ENCODE measurements at regions not wholly inside any gene's neighbourhood (a gene's known extent, or its start where the extent isn't known, plus 50 kb on each side); places are given as distances from the start of the nearest gene placed in this dataset.
"Not testable (repeated sequence)": the region's sequence is repeated elsewhere in the genome, so short reads cannot be mapped to it uniquely, and the experiment has no call there.

DNA sequence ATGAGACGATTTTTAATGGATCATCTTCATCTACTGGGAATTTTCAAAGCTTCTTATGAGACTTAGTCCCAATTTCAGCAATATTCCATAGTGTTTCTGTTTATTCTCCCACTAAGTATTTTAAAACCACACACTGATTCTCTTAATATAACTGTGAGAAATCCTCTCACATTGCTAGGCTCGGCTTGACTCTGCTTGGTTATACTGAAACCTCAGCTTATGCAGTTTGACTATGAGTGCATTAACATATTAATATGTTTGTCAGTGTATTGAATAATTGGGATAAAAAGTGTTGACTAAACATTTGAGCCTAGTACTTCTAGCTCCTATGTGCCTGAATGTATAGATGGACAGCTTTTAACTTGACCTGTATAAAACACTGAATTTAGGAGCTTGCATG, 298.5 kb upstream of the IZUMO3 start:
- Histone ChIP-seq H3K27me3 (ENCODE audit: control insufficient read depth, insufficient read depth, low read length) (no peaks in the 10 kb centered on the region), H3K9ac (ENCODE audit: low read length) (no peak overlapping the region), H3K4me1 (ENCODE audit: control insufficient read depth, low read depth, low read length) (no peaks in the 10 kb centered on the region), H3K9me3 (ENCODE audit: control insufficient read depth, low read depth, low read length) (no peaks in the 10 kb centered on the region), H3K36me3 (ENCODE audit: control insufficient read depth, low read depth, low read length) (no peaks in the 10 kb centered on the region), H3K4me3 (ENCODE audit: low read length) (no peak overlapping the region), H3K27ac (ENCODE audit: low read length) (no peak overlapping the region)

DNA sequence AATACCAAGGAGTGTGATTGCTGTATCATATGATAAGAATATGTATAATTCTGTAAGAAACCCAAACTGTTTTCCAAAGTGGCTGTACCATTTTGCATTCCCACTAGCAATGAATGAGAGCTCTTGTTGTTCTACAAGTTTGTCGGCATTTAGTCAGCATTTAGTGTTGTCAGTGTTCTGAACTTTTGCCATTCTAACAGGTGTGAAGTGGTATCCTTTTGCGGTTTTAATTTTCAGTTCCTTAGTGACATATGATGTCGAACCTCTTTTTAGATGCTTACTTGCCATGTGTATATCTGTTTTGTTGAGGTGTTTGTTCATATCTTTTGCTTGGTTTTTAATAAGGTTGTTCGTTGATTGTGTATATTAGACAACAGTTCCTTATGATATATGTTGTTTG, 296.3 kb upstream of the IZUMO3 start:
- no peaks in the 10 kb centered on the region for H3K36me3 ChIP-seq (ENCODE audit: control insufficient read depth, low read depth, low read length)
- H3K9me3 ChIP-seq (ENCODE audit: control insufficient read depth, low read depth, low read length), result no peaks in the 10 kb centered on the region
- no peak overlapping the region for H3K27ac ChIP-seq (ENCODE audit: low read length)
- no peak overlapping the region for H3K4me3 ChIP-seq (ENCODE audit: low read length)
- H3K9ac ChIP-seq (ENCODE audit: low read length), result no peak overlapping the region
- H3K27me3 ChIP-seq (ENCODE audit: control insufficient read depth, insufficient read depth, low read length), result no peaks in the 10 kb centered on the region
- no peaks in the 10 kb centered on the region for H3K4me1 ChIP-seq (ENCODE audit: control insufficient read depth, low read depth, low read length)

DNA sequence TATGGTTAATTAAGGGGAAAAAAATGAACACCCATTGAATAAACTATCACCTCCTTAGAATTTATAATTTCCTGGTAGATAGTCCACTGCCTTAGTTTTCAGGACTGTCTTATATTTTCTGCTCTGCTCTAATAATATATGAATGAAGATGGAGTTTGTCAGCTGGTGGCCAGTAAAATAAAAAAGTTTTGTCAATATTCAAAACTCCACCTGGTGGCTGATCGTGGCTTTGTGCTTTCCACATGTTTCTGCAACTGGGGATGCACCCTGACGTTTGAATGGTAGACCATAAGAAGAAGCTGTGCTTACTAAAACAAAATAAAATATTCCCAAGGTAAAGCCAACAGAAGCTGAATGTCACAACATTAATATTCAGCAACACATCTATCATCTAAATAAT, 286.6 kb upstream of the IZUMO3 start:
- no peak overlapping the region for H3K9ac ChIP-seq (ENCODE audit: low read length)

DNA sequence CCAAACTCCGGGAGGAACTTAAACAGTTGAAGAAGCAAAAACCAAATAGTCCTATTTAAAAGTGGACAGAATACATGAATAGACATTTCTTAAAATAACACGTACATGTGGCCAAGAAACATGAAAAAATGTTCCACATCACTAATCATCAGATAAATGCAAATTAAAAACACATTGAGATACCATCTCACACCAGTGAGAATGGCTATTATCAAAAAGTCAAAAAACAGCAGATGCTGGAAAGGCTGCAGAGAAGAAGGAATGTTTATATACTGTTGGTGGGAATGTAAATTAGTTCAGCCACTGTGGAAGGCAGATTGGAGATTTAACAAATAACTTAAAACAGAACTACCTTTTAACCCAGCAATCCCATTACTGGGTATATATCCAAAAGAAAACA, 283.0 kb upstream of the IZUMO3 start:
- no peaks in the 10 kb centered on the region for H3K27me3 ChIP-seq (ENCODE audit: control insufficient read depth, insufficient read depth, low read length)
- no peak overlapping the region for H3K4me3 ChIP-seq (ENCODE audit: low read length)
- no peak overlapping the region for H3K27ac ChIP-seq (ENCODE audit: low read length)
- H3K9me3 ChIP-seq (ENCODE audit: control insufficient read depth, low read depth, low read length), result no peaks in the 10 kb centered on the region
- H3K4me1 ChIP-seq (ENCODE audit: control insufficient read depth, low read depth, low read length), result no peaks in the 10 kb centered on the region
- H3K36me3 ChIP-seq (ENCODE audit: control insufficient read depth, low read depth, low read length), result no peaks in the 10 kb centered on the region
- no peak overlapping the region for H3K9ac ChIP-seq (ENCODE audit: low read length)

More for the DNA sequence above, 286.6 kb upstream of the IZUMO3 start:
- Histone ChIP-seq H3K27me3 (ENCODE audit: control insufficient read depth, insufficient read depth, low read length) (no peaks in the 10 kb centered on the region), H3K4me1 (ENCODE audit: control insufficient read depth, low read depth, low read length) (peaks cover 3% of the 10 kb centered on the region), H3K9me3 (ENCODE audit: control insufficient read depth, low read depth, low read length) (no peaks in the 10 kb centered on the region), H3K27ac (ENCODE audit: low read length) (no peak overlapping the region), H3K36me3 (ENCODE audit: control insufficient read depth, low read depth, low read length) (no peaks in the 10 kb centered on the region), H3K4me3 (ENCODE audit: low read length) (no peak overlapping the region)

DNA sequence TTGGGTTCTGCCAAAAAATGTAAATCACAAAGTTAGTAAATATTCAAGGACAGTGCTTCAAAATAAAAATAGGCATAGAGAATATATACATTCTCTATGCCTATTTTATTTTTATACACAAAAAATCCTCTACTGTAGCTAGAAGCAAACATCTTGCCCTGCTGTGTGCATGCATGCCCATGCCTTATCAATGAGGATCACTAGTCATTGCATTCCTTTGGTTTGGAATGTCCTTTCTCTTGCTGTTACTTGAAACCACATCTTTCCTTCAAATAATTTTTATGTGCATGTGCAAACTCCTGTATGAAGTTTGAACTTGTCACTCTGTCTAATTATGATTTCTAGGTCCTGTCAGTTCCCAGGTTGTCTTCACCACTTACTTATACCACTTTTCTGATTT, 278.9 kb upstream of the IZUMO3 start:
- no peaks in the 10 kb centered on the region for H3K36me3 ChIP-seq (ENCODE audit: control insufficient read depth, low read depth, low read length)
- H3K4me3 ChIP-seq (ENCODE audit: low read length), result no peak overlapping the region
- H3K9me3 ChIP-seq (ENCODE audit: control insufficient read depth, low read depth, low read length), result no peaks in the 10 kb centered on the region

DNA sequence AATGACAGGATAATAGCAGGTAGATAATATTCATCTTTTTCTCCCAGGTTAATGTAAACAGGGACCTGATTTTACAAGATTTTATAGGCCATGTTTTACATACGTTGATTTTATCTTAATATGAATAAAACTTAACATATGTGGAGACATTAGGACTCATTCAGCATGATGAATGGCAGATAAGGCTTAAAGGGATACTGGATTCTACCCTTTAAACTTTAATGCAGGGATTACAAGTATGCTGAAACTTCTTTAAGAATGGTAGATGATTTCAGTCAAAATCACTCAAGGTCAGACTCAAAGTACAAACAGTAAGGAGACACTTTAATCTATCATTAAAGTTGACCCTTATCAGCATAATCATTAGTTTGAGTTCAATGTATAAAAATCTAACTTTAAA, 274.5 kb upstream of the IZUMO3 start:
- Histone ChIP-seq H3K9me3 (ENCODE audit: control insufficient read depth, low read depth, low read length) (no peaks in the 10 kb centered on the region), H3K36me3 (ENCODE audit: control insufficient read depth, low read depth, low read length) (no peaks in the 10 kb centered on the region), H3K27ac (ENCODE audit: low read length) (no peak overlapping the region), H3K9ac (ENCODE audit: low read length) (no peak overlapping the region), H3K4me1 (ENCODE audit: control insufficient read depth, low read depth, low read length) (no peaks in the 10 kb centered on the region), H3K4me3 (ENCODE audit: low read length) (no peak overlapping the region), H3K27me3 (ENCODE audit: control insufficient read depth, insufficient read depth, low read length) (no peaks in the 10 kb centered on the region)

More for the DNA sequence above, 278.9 kb upstream of the IZUMO3 start:
- Histone ChIP-seq H3K27ac (ENCODE audit: low read length) (no peak overlapping the region), H3K4me1 (ENCODE audit: control insufficient read depth, low read depth, low read length) (no peaks in the 10 kb centered on the region), H3K9ac (ENCODE audit: low read length) (no peak overlapping the region), H3K27me3 (ENCODE audit: control insufficient read depth, insufficient read depth, low read length) (no peaks in the 10 kb centered on the region)

DNA sequence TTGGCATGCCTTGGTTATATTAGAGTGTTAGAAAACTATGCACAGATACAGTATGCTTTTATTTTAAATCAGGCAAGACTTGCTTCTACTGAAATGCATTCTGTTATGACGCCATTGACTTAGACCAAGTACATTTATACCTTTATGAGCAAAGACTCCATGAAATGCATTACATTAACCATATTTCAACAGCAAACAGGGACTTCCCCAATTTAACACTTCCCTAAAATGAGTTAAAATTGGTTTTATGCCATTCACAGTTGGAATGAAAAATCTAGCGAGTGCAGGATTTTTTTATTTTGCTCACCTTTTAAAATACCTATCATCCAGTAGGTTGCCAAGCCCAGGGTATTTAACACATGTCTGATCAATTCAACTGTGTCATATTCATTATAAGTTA, 272.1 kb upstream of the IZUMO3 start:
- no peaks in the 10 kb centered on the region for H3K27me3 ChIP-seq (ENCODE audit: control insufficient read depth, insufficient read depth, low read length)
- H3K9ac ChIP-seq (ENCODE audit: low read length), result no peak overlapping the region
- no peaks in the 10 kb centered on the region for H3K36me3 ChIP-seq (ENCODE audit: control insufficient read depth, low read depth, low read length)
- no peaks in the 10 kb centered on the region for H3K4me1 ChIP-seq (ENCODE audit: control insufficient read depth, low read depth, low read length)
- no peak overlapping the region for H3K4me3 ChIP-seq (ENCODE audit: low read length)
- H3K27ac ChIP-seq (ENCODE audit: low read length), result no peak overlapping the region
- H3K9me3 ChIP-seq (ENCODE audit: control insufficient read depth, low read depth, low read length), result no peaks in the 10 kb centered on the region

DNA sequence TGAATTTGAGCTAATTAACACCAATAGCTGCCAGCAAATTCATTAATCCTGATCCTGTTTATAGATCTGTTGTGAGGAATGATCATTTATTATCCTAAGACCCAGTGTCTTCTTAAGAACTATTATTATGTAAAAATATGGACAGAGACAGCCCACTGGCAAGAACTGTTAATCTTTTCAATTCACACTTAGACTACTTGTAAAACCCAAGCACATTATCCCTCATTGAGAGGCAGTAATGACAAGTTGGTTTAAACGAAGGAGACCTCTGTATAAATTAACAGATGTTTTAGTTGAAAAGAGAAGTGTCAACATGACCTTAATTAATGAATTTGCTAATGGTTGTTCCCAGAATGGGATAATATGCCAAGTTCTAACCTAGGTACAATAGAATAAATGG, 270.3 kb upstream of the IZUMO3 start:
- Histone ChIP-seq H3K4me3 (ENCODE audit: low read length) (no peak overlapping the region), H3K27me3 (ENCODE audit: control insufficient read depth, insufficient read depth, low read length) (no peaks in the 10 kb centered on the region), H3K9me3 (ENCODE audit: control insufficient read depth, low read depth, low read length) (no peaks in the 10 kb centered on the region), H3K9ac (ENCODE audit: low read length) (no peak overlapping the region), H3K4me1 (ENCODE audit: control insufficient read depth, low read depth, low read length) (no peaks in the 10 kb centered on the region), H3K27ac (ENCODE audit: low read length) (no peak overlapping the region), H3K36me3 (ENCODE audit: control insufficient read depth, low read depth, low read length) (no peaks in the 10 kb centered on the region)

DNA sequence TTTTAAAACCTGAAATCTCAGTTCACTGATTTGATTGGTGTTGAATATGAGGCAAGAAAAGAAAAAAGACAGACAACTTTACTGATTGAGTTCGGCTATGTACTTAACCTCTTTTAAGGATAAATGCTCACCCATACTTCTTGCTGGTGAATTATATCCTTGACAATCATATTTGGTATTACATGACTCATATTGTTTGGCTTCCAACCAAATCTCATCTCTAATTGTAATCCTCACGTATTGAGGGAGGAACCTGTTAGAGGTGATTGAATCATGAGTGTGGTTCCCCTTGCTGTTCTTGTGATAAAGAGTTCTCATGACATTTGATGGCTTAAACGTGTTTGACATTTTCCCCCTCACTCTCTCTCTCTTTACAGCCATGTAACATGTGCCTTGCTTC, 255.6 kb upstream of the IZUMO3 start:
- no peak overlapping the region for H3K9ac ChIP-seq (ENCODE audit: low read length)
- no peaks in the 10 kb centered on the region for H3K4me1 ChIP-seq (ENCODE audit: control insufficient read depth, low read depth, low read length)
- no peaks in the 10 kb centered on the region for H3K36me3 ChIP-seq (ENCODE audit: control insufficient read depth, low read depth, low read length)
- H3K4me3 ChIP-seq (ENCODE audit: low read length), result no peak overlapping the region
- no peaks in the 10 kb centered on the region for H3K27me3 ChIP-seq (ENCODE audit: control insufficient read depth, insufficient read depth, low read length)
- no peaks in the 10 kb centered on the region for H3K9me3 ChIP-seq (ENCODE audit: control insufficient read depth, low read depth, low read length)
- H3K27ac ChIP-seq (ENCODE audit: low read length), result no peak overlapping the region

DNA sequence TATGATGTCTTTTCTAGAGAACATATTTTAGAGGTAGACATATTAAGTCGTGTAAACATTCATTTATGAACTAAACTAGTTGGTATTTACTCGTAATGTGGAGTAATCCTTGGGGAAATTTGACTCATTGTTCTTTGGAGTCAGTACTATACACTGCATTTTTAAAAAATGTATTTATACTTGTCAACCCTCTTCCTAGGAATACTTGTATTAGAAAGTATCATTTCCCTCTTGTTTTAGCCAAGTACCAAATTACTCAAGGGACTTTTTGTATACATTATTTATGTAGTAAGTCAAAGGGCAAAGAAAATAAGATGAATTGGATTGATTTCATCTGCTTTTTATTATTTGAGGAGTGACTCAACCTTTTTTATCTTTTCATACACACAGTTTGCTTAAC, 248.1 kb upstream of the IZUMO3 start:
- Histone ChIP-seq H3K27me3 (ENCODE audit: control insufficient read depth, insufficient read depth, low read length) (no peaks in the 10 kb centered on the region), H3K9me3 (ENCODE audit: control insufficient read depth, low read depth, low read length) (no peaks in the 10 kb centered on the region), H3K4me3 (ENCODE audit: low read length) (no peak overlapping the region), H3K9ac (ENCODE audit: low read length) (no peak overlapping the region), H3K36me3 (ENCODE audit: control insufficient read depth, low read depth, low read length) (no peaks in the 10 kb centered on the region), H3K4me1 (ENCODE audit: control insufficient read depth, low read depth, low read length) (no peaks in the 10 kb centered on the region), H3K27ac (ENCODE audit: low read length) (no peak overlapping the region)

DNA sequence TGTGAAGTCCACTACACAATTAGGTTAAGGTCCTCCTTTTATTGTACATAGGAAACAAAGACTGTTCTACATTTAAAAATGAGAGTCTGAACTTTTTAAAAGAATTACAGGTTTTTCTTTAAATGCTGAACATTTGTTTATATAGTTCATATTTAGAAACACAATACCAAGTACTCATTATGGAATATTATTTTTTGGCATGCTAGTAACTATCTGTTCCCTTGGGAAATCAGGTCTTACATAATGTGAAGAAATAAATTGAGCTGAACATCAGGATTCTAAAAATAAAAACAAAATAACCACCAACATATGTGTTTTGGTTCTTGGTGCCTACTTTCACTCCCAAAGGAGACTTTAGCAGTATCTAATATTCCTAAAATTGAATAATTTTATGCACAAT, 230.5 kb upstream of the IZUMO3 start:
- Histone ChIP-seq H3K9me3 (ENCODE audit: control insufficient read depth, low read depth, low read length) (peaks cover 19% of the 10 kb centered on the region), H3K27me3 (ENCODE audit: control insufficient read depth, insufficient read depth, low read length) (no peaks in the 10 kb centered on the region), H3K4me1 (ENCODE audit: control insufficient read depth, low read depth, low read length) (no peaks in the 10 kb centered on the region), H3K36me3 (ENCODE audit: control insufficient read depth, low read depth, low read length) (no peaks in the 10 kb centered on the region), H3K4me3 (ENCODE audit: low read length) (no peak overlapping the region), H3K9ac (ENCODE audit: low read length) (no peak overlapping the region), H3K27ac (ENCODE audit: low read length) (no peak overlapping the region)

DNA sequence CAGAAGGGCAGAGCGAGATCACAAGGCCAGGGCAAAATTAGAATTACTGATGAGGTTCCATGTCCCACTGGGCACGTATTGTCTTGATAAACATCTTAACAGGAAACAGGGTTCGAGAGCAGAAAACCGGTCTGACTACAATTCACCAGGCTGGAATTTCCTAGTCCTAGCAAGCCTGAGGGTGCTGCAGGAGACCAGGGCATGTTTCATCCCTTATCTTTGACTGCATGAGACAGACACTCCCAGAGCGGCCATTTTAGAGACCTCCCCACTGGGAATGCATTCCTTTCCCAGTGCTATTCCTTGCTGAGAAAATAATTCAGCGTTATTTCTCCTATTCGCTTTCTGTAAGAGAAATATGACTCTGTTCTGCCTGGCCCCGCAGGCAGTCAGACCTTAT, 228.5 kb upstream of the IZUMO3 start:
- not testable (repeated sequence) for H3K27me3 ChIP-seq (ENCODE audit: control insufficient read depth, insufficient read depth, low read length); H3K27ac ChIP-seq (ENCODE audit: low read length); H3K4me1 ChIP-seq (ENCODE audit: control insufficient read depth, low read depth, low read length); H3K9ac ChIP-seq (ENCODE audit: low read length); H3K4me3 ChIP-seq (ENCODE audit: low read length); H3K36me3 ChIP-seq (ENCODE audit: control insufficient read depth, low read depth, low read length)
- peaks cover 19% of the 10 kb centered on the region for H3K9me3 ChIP-seq (ENCODE audit: control insufficient read depth, low read depth, low read length)

DNA sequence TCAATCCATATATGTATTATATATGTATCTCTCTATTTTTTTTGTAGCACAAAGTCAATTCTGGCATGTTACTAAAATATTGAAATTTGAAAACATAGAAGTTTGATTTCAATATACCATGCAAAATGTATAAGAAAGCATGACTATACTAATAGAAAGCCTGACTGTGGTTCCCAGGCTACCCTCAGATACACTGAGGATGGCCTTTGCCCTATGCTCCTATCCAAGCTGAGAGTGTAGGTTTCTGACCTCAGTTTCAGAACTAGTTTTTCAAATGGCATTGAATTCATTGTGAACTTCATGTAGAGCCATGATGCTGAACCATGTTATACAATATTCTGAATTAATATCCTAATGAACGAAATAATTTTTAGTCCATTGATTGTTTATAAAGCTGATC, 220.4 kb upstream of the IZUMO3 start:
- no peaks in the 10 kb centered on the region for H3K9me3 ChIP-seq (ENCODE audit: control insufficient read depth, low read depth, low read length)
- no peaks in the 10 kb centered on the region for H3K36me3 ChIP-seq (ENCODE audit: control insufficient read depth, low read depth, low read length)
- no peak overlapping the region for H3K4me3 ChIP-seq (ENCODE audit: low read length)
- H3K27ac ChIP-seq (ENCODE audit: low read length), result no peak overlapping the region
- H3K27me3 ChIP-seq (ENCODE audit: control insufficient read depth, insufficient read depth, low read length), result no peaks in the 10 kb centered on the region
- H3K4me1 ChIP-seq (ENCODE audit: control insufficient read depth, low read depth, low read length), result no peaks in the 10 kb centered on the region
- no peak overlapping the region for H3K9ac ChIP-seq (ENCODE audit: low read length)

Measured in iPS-18a (cell line).